ENCODE measurements at regions not wholly inside any gene's neighbourhood (a gene's known extent, or its start where the extent isn't known, plus 50 kb on each side); places are given as distances from the start of the nearest gene placed in this dataset.

GRCh38 chr9:15033316-15033715, 123.1 kb upstream of the FREM1 start:
- Histone ChIP-seq H3K27me3 (ENCODE audit: control insufficient read depth, insufficient read depth, low read length) (no peaks in the 10 kb centered on the region), H3K27ac (ENCODE audit: low read depth, low read length) (no peak overlapping the region), H3K36me3 (ENCODE audit: control insufficient read depth, insufficient read depth, low read length) (no peaks in the 10 kb centered on the region), H3K4me3 (ENCODE audit: low read depth, low read length) (no peak overlapping the region), H3K9ac (ENCODE audit: low read depth, low read length) (no peak overlapping the region), H3K9me3 (ENCODE audit: control insufficient read depth, insufficient read depth, low read length) (no peaks in the 10 kb centered on the region), H3K4me1 (ENCODE audit: control insufficient read depth, insufficient read depth, low read length) (no peaks in the 10 kb centered on the region)

- Histone ChIP-seq H3K27me3 (ENCODE audit: control insufficient read depth, insufficient read depth, low read length) (no peaks in the 10 kb centered on the region), H3K4me3 (ENCODE audit: low read depth, low read length) (no peak overlapping the region), H3K9me3 (ENCODE audit: control insufficient read depth, insufficient read depth, low read length) (no peaks in the 10 kb centered on the region), H3K27ac (ENCODE audit: low read depth, low read length) (no peak overlapping the region), H3K9ac (ENCODE audit: low read depth, low read length) (no peak overlapping the region), H3K36me3 (ENCODE audit: control insufficient read depth, insufficient read depth, low read length) (no peaks in the 10 kb centered on the region), H3K4me1 (ENCODE audit: control insufficient read depth, insufficient read depth, low read length) (no peaks in the 10 kb centered on the region)
Observed at GRCh38 chr9:15032860-15033259, 122.6 kb upstream of the FREM1 start.

- Histone ChIP-seq H3K9me3 (ENCODE audit: control insufficient read depth, insufficient read depth, low read length) (no peaks in the 10 kb centered on the region), H3K4me3 (ENCODE audit: low read depth, low read length) (no peak overlapping the region), H3K27ac (ENCODE audit: low read depth, low read length) (no peak overlapping the region), H3K36me3 (ENCODE audit: control insufficient read depth, insufficient read depth, low read length) (no peaks in the 10 kb centered on the region), H3K9ac (ENCODE audit: low read depth, low read length) (no peak overlapping the region), H3K27me3 (ENCODE audit: control insufficient read depth, insufficient read depth, low read length) (no peaks in the 10 kb centered on the region), H3K4me1 (ENCODE audit: control insufficient read depth, insufficient read depth, low read length) (no peaks in the 10 kb centered on the region)
Observed at GRCh38 chr9:15021146-15021545, 110.9 kb upstream of the FREM1 start.

- no peak overlapping the region for H3K4me3 ChIP-seq (ENCODE audit: low read depth, low read length)
- no peaks in the 10 kb centered on the region for H3K36me3 ChIP-seq (ENCODE audit: control insufficient read depth, insufficient read depth, low read length)
- no peaks in the 10 kb centered on the region for H3K4me1 ChIP-seq (ENCODE audit: control insufficient read depth, insufficient read depth, low read length)
- H3K27ac ChIP-seq (ENCODE audit: low read depth, low read length): no peak overlapping the region
- H3K27me3 ChIP-seq (ENCODE audit: control insufficient read depth, insufficient read depth, low read length): no peaks in the 10 kb centered on the region
- no peaks in the 10 kb centered on the region for H3K9me3 ChIP-seq (ENCODE audit: control insufficient read depth, insufficient read depth, low read length)
- H3K9ac ChIP-seq (ENCODE audit: low read depth, low read length): no peak overlapping the region
Observed at GRCh38 chr9:15018096-15018637, 107.9 kb upstream of the FREM1 start.

GRCh38 chr9:15010581-15010980, 100.4 kb upstream of the FREM1 start:
- Histone ChIP-seq H3K36me3 (ENCODE audit: control insufficient read depth, insufficient read depth, low read length) (no peaks in the 10 kb centered on the region), H3K27me3 (ENCODE audit: control insufficient read depth, insufficient read depth, low read length) (no peaks in the 10 kb centered on the region), H3K4me3 (ENCODE audit: low read depth, low read length) (no peak overlapping the region), H3K4me1 (ENCODE audit: control insufficient read depth, insufficient read depth, low read length) (no peaks in the 10 kb centered on the region), H3K9ac (ENCODE audit: low read depth, low read length) (no peak overlapping the region), H3K27ac (ENCODE audit: low read depth, low read length) (no peak overlapping the region), H3K9me3 (ENCODE audit: control insufficient read depth, insufficient read depth, low read length) (no peaks in the 10 kb centered on the region)

GRCh38 chr9:15007698-15008097, 97.5 kb upstream of the FREM1 start:
- no peaks in the 10 kb centered on the region for H3K4me1 ChIP-seq (ENCODE audit: control insufficient read depth, insufficient read depth, low read length)
- H3K36me3 ChIP-seq (ENCODE audit: control insufficient read depth, insufficient read depth, low read length): no peaks in the 10 kb centered on the region
- no peaks in the 10 kb centered on the region for H3K27me3 ChIP-seq (ENCODE audit: control insufficient read depth, insufficient read depth, low read length)
- no peak overlapping the region for H3K9ac ChIP-seq (ENCODE audit: low read depth, low read length)
- no peak overlapping the region for H3K4me3 ChIP-seq (ENCODE audit: low read depth, low read length)
- no peaks in the 10 kb centered on the region for H3K9me3 ChIP-seq (ENCODE audit: control insufficient read depth, insufficient read depth, low read length)
- no peak overlapping the region for H3K27ac ChIP-seq (ENCODE audit: low read depth, low read length)

- Histone ChIP-seq H3K9ac (ENCODE audit: low read depth, low read length) (no peak overlapping the region), H3K36me3 (ENCODE audit: control insufficient read depth, insufficient read depth, low read length) (no peaks in the 10 kb centered on the region), H3K27ac (ENCODE audit: low read depth, low read length) (no peak overlapping the region), H3K27me3 (ENCODE audit: control insufficient read depth, insufficient read depth, low read length) (no peaks in the 10 kb centered on the region), H3K9me3 (ENCODE audit: control insufficient read depth, insufficient read depth, low read length) (no peaks in the 10 kb centered on the region), H3K4me3 (ENCODE audit: low read depth, low read length) (no peak overlapping the region), H3K4me1 (ENCODE audit: control insufficient read depth, insufficient read depth, low read length) (peaks cover 15% of the 10 kb centered on the region; the same call in 1 of the 2 replicates)
Observed at GRCh38 chr9:14994738-14995137, 84.5 kb upstream of the FREM1 start.

GRCh38 chr9:14993901-14994554, 83.8 kb upstream of the FREM1 start:
- no peak overlapping the region for H3K27ac ChIP-seq (ENCODE audit: low read depth, low read length)
- peak overlapping the region; percentile 89 for H3K4me3 ChIP-seq (ENCODE audit: low read depth, low read length)
- no peaks in the 10 kb centered on the region for H3K36me3 ChIP-seq (ENCODE audit: control insufficient read depth, insufficient read depth, low read length)
- H3K4me1 ChIP-seq (ENCODE audit: control insufficient read depth, insufficient read depth, low read length): peaks cover 15% of the 10 kb centered on the region; the same call in 1 of the 2 replicates
- no peaks in the 10 kb centered on the region for H3K27me3 ChIP-seq (ENCODE audit: control insufficient read depth, insufficient read depth, low read length)
- H3K9ac ChIP-seq (ENCODE audit: low read depth, low read length): peak overlapping the region; percentile 53; the same call in 1 of the 2 replicates
- H3K9me3 ChIP-seq (ENCODE audit: control insufficient read depth, insufficient read depth, low read length): no peaks in the 10 kb centered on the region

GRCh38 chr9:14993061-14993800, 83.0 kb upstream of the FREM1 start:
- Histone ChIP-seq H3K9me3 (ENCODE audit: control insufficient read depth, insufficient read depth, low read length) (no peaks in the 10 kb centered on the region), H3K27ac (ENCODE audit: low read depth, low read length) (no peak overlapping the region), H3K36me3 (ENCODE audit: control insufficient read depth, insufficient read depth, low read length) (no peaks in the 10 kb centered on the region), H3K4me1 (ENCODE audit: control insufficient read depth, insufficient read depth, low read length) (peaks cover 15% of the 10 kb centered on the region; the same call in 1 of the 2 replicates), H3K4me3 (ENCODE audit: low read depth, low read length) (peak overlapping the region; percentile 89), H3K9ac (ENCODE audit: low read depth, low read length) (peak overlapping the region; percentile 53), H3K27me3 (ENCODE audit: control insufficient read depth, insufficient read depth, low read length) (no peaks in the 10 kb centered on the region)

GRCh38 chr9:14992516-14992915, 82.3 kb upstream of the FREM1 start:
- peaks cover 19% of the 10 kb centered on the region; the same call in 1 of the 2 replicates for H3K4me1 ChIP-seq (ENCODE audit: control insufficient read depth, insufficient read depth, low read length)
- H3K9me3 ChIP-seq (ENCODE audit: control insufficient read depth, insufficient read depth, low read length): no peaks in the 10 kb centered on the region
- H3K4me3 ChIP-seq (ENCODE audit: low read depth, low read length): peak overlapping the region; percentile 89
- no peaks in the 10 kb centered on the region for H3K27me3 ChIP-seq (ENCODE audit: control insufficient read depth, insufficient read depth, low read length)
- 0 out of 2 replicates have a peak overlapping the region, but pooled peaks have one; percentile 44 for H3K9ac ChIP-seq (ENCODE audit: low read depth, low read length)
- no peak overlapping the region for H3K27ac ChIP-seq (ENCODE audit: low read depth, low read length)
- H3K36me3 ChIP-seq (ENCODE audit: control insufficient read depth, insufficient read depth, low read length): no peaks in the 10 kb centered on the region

- H3K9ac ChIP-seq (ENCODE audit: low read depth, low read length): no peak overlapping the region
- H3K4me3 ChIP-seq (ENCODE audit: low read depth, low read length): peak overlapping the region; percentile 89; the same call in 1 of the 2 replicates
- no peak overlapping the region for H3K27ac ChIP-seq (ENCODE audit: low read depth, low read length)
Observed at GRCh38 chr9:14992081-14992480, 81.9 kb upstream of the FREM1 start.

More at GRCh38 chr9:14992081-14992480, 81.9 kb upstream of the FREM1 start:
- no peaks in the 10 kb centered on the region for H3K36me3 ChIP-seq (ENCODE audit: control insufficient read depth, insufficient read depth, low read length)
- peaks cover 19% of the 10 kb centered on the region; the same call in 1 of the 2 replicates for H3K4me1 ChIP-seq (ENCODE audit: control insufficient read depth, insufficient read depth, low read length)
- H3K27me3 ChIP-seq (ENCODE audit: control insufficient read depth, insufficient read depth, low read length): no peaks in the 10 kb centered on the region
- no peaks in the 10 kb centered on the region for H3K9me3 ChIP-seq (ENCODE audit: control insufficient read depth, insufficient read depth, low read length)
